ENCODE measurements at regions not wholly inside any gene's neighbourhood (a gene's known extent, or its start where the extent isn't known, plus 50 kb on each side); places are given as distances from the start of the nearest gene placed in this dataset.

- TF ChIP-seq CTCF (conservative IDR thresholded peaks at IDR 0.05 in 1 of 2, IDR thresholded peaks at IDR 0.05 in 1 of 2; ENCODE audit: extremely low read depth in 1 of 2, insufficient read depth in 1 of 2, low read depth in 1 of 2, low read length in 2 of 2) (no peak), EZH2 (IDR thresholded peaks at IDR 0.05; ENCODE audit: borderline replicate concordance, low read length) (no peak)
Measured at GRCh38 chr10:91048380-91048779, 127.5 kb upstream of the ANKRD1 start.

Measured in mammary epithelial cell (primary cell).